NCI-H2081 (cell line): ENCODE measurements at regions not wholly inside any gene's neighbourhood (a gene's known extent, or its start where the extent isn't known, plus 50 kb on each side); places are given as distances from the start of the nearest gene placed in this dataset.
"Not testable (repeated sequence)": the region's sequence is repeated elsewhere in the genome, so short reads cannot be mapped to it uniquely, and the experiment has no call there.

Source experiments
- DNase-seq, 2 experiments: peaks; one replicate each; lab custom pipeline; 2025; lab: John Stamatoyannopoulos, UW

DNA sequence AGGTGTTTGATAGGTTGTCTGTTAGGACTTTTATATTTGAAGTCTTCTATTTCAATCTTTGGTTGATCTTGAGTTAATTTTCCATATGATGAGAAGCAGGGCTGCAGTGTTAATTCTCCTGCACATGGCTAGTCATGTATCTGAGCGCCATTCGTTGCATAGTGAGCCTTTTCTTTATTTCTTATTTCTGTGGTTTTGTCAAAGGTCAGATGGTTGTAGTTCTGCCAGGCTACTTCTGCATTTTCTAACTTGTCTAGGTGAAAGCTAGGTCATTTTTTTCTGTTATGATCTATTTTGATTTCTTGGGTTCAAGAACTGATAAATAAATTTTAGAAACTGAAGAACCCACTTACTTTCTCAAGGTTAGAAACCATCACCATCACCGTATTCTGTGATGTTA, 56.7 kb downstream of the CCDC74A start:
- DNase-seq = no peak

DNA sequence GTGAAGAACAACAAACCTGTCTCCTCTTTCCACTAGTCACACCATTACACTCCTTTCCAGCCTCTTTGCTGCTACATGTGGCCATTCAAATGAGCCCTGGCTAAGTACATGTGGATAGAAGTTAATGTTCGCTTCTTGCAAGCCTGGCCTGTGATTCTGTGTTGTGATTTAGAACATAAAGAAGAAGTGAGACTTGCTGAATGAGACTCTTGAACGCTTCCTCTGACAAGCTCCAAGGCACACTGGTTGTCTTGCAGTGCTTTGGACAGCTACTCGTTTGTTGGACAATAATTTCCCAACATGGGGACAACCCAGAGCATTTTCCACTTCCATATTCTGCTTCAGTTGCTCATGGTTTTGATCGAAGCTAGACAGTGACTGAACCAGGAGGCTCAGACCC, 57.3 kb downstream of the CCDC74A start:
- no peak for DNase-seq

- DNase-seq = no peak
These were observed 60.6 kb downstream of the CCDC74A start for GRCh38 chr2:131588152-131588873.

DNA sequence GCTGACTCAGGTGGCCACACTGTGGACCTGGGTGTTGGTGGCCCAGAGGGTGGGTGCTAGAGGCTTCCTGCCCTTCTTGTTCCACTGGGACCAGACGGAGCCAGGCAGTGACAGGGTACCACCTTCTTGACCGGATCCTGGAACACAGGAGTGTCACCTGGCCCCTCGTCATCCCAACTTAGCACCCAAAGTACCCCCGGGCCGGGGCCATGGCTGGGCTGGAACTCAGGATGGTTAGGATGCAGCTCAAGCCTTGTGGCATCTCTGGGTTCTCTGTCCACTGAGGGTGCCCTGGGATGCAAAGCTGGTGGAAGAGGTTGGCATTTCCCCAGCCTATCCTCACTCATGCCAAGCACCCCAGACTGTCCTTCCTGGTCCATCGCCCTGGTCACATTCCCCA, 61.4 kb downstream of the CCDC74A start:
- not testable (repeated sequence) for DNase-seq

DNA sequence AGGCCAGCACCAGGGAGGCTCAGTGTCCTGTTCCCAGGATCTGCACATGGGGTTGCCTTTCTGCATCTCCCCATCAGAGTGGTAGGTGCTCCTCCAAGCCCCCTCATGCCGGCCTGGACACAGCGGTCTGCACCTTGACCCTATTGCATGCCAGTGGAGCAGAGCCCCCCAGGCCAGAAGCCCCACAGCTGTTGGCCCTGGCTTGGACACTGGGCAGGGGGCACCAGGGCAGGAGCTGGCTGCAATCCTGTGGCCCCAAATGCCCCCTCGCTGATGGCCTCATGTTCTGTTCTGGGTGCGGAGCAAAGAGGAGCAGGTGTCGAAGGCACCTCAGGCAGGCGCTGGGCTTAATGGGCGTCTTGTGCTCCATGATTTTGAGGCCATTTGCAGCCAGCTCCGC, 62.7 kb downstream of the CCDC74A start:
- DNase-seq = no peak

DNA sequence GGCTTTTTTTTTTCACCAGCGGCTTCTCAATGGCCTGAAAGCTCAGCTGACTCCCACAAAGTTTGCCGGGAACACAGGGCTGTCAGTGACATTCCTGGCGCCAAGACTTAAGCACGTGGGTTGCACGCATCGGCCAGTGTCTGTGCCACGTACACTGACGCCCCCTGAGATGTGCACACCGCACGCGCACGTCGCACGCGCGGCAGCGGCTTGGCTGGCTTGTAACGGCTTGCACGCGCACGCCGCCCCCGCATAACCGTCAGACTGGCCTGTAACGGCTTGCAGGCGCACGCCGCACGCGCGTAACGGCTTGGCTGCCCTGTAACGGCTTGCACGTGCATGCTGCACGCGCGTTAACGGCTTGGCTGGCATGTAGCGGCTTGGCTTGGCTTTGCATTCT, 63.2 kb downstream of the CCDC74A start:
- no peak for DNase-seq

DNA sequence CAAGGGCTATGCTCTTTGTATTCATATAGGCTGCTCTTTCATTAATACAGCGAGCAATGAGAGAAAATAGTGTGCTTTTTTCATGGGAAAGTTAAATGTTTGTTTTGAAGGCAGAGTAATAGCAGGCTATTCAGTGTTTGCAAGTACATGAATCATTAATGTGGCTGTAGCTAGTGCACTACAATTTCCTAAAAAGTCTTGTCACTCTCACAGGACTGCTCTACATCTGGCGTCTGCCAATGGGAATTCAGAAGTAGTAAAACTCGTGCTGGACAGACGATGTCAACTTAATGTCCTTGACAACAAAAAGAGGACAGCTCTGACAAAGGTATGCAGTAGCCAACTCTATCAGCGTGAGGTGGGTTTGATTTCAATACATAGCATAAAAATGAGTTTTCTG, 68.9 kb downstream of the CCDC74A start:
- DNase-seq = not testable (repeated sequence)

GRCh38 chr2:131602444-131602843, 74.8 kb downstream of the CCDC74A start:
- DNase-seq = not testable (repeated sequence)

DNA sequence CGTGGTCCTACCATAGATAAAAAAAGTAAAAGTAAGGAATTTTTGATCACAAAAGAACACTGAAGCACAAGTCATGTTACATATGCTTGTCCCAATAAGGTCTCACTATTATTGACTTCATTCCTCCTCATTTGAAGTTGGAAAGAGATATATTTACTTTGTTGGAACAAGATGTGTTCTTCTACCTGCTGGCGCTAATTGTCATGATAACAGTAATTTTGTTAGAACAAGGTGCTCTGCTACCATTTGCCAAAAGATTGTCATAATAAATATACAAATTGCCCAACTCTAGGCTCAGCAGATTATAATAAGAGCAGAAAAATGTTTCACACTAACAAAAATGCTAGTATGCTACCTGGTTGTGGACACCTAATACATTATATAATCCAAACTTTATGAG, 77.0 kb downstream of the CCDC74A start:
- not testable (repeated sequence) for DNase-seq

DNA sequence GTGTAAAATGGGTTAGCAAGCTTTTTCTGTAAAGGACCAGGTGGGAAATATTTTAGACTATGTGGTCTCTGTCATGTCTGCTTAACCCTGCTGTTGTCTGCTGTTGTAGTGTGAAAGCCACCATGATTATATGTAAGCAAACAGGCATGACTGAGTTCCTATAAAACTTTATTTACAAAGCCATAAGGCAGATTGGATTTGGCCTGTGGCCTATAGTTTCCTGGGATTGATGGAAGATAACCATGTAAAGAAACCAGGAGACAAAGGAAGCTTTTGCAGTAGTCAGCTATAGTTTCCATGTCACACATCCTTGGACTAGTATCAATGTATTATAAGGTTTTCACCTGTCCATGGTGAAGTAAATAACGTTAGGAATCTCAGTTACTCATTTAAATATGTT, 78.7 kb downstream of the CCDC74A start:
- DNase-seq = peak in 1 of 2 experiments; percentile 47

DNA sequence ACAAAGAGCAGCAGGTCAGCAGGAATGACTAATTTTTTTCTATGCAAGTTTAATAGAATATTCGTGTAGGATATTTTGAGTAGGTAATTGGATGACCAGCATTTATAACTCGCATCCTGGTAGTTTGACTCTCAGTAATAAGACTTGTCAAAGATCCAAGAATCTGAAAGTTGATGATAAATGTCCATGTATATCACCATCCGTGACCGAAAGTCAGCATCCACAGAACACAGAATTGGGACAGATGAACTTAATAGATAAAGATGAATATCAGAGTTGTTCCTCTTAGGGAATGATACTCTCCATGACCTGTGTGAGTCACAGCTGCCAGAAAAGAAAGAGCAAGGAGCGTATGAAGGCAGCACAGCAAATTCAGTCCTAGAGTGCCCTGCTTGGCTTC, 79.4 kb downstream of the CCDC74A start:
- DNase-seq = not testable (repeated sequence)

DNA sequence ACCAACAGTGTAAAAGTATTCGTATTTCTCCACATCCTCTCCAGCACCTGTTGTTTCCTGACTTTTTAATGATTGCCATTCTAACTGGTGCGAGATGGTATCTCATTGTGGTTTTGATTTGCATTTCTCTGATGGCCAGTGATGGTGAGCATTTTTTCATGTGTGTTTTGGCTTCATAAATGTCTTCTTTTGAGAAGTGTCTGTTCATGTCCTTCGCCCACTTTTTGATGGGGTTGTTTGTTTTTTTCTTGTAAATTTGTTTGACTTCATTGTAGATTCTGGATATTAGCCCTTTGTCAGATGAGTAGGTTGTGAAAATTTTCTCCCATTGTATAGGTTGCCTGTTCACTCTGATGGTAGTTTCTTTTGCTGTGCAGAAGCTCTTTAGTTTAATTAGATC, 86.9 kb downstream of the CCDC74A start:
- not testable (repeated sequence) for DNase-seq

- DNase-seq = not testable (repeated sequence)
These were observed 90.6 kb downstream of the CCDC74A start for GRCh38 chr2:131618320-131618719.

DNA sequence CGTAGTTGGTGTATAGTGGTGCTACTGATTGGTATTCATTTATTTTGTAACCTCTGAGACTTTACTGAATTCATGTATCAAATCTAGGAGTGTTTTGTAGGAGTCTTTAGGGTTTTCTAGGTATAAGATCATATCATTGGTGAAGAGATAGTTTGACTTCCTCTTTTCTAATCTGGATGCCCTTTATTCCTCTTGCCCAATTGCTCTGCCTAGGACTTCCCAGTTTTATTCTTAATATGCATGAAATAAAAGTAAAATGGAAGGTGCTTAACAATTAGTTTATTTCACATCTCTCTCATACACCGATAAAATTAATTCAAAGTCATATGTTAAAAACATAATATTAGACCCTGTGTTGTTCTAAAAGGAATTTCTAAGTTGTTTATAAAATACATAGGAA, 95.2 kb downstream of the CCDC74A start:
- not testable (repeated sequence) for DNase-seq

GRCh38 chr2:131626011-131626410, 98.3 kb downstream of the CCDC74A start:
- not testable (repeated sequence) for DNase-seq

DNA sequence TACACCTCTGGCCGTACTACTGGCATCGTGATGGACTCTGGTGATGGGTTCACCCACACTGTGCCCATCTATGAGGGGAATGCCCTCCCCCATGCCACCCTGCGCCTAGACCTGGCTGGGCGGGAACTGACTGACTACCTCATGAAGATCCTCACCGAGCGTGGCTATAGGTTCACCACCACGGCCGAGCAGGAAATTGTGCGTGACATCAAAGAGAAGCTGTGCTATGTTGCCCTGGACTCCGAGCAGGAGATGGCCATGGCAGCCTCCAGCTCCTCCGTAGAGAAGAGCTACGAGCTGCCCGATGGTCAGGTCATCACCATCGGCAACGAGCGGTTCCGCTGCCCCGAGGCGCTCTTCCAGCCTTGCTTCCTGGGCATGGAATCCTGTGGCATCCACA, 98.9 kb downstream of the CCDC74A start:
- DNase-seq = not testable (repeated sequence)

- DNase-seq = not testable (repeated sequence)
These were observed 100.1 kb downstream of the CCDC74A start for GRCh38 chr2:131627777-131628176.

GRCh38 chr2:131631648-131632047, 104.0 kb downstream of the CCDC74A start:
- not testable (repeated sequence) for DNase-seq

- DNase-seq = not testable (repeated sequence)
These were observed 105.7 kb downstream of the CCDC74A start for GRCh38 chr2:131633405-131633804.

- not testable (repeated sequence) for DNase-seq
These were observed 106.4 kb downstream of the CCDC74A start for GRCh38 chr2:131633827-131634695.

- DNase-seq = no peak
These were observed 107.9 kb downstream of the CCDC74A start for GRCh38 chr2:131635611-131636010.

- not testable (repeated sequence) for DNase-seq
These were observed 109.1 kb downstream of the CCDC74A start for GRCh38 chr2:131636704-131637308.
